ENCODE measurements at regions not wholly inside any gene's neighbourhood (a gene's known extent, or its start where the extent isn't known, plus 50 kb on each side); places are given as distances from the start of the nearest gene placed in this dataset.

DNA sequence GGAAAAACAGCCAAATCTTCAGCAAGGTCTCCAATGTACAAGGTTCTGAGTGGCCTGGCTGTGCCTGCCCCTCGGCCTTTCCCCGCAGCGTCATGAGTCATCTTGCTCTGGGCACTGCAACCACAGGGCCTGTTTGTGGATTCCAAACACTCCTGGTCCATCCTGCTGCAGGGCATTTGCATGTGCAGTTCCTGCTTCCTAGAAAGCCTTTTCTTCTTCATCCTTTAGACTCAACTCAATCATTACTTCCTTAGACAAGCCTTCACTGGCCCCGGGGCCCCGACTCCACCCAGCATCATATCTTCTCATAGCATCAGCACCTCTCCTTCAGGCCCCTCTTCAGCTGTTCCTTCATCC lies 101.8 kb upstream of the EGLN3 start (continued):
- no peak for TF ChIP-seq ZNF644 (tag; IDR thresholded peaks at IDR 0.05; ENCODE audit: low read depth)
- TF ChIP-seq, protein P1, sequence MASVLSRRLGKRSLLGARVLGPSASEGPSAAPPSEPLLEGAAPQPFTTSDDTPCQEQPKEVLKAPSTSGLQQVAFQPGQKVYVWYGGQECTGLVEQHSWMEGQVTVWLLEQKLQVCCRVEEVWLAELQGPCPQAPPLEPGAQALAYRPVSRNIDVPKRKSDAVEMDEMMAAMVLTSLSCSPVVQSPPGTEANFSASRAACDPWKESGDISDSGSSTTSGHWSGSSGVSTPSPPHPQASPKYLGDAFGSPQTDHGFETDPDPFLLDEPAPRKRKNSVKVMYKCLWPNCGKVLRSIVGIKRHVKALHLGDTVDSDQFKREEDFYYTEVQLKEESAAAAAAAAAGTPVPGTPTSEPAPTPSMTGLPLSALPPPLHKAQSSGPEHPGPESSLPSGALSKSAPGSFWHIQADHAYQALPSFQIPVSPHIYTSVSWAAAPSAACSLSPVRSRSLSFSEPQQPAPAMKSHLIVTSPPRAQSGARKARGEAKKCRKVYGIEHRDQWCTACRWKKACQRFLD (CRISPR knock-in tag; IDR thresholded peaks at IDR 0.05) = no peak
- no peak for TF ChIP-seq ZFP36 (IDR thresholded peaks at IDR 0.05; ENCODE audit: low read depth, low read length, partially characterized antibody)
- TF ChIP-seq HDAC3 (IDR thresholded peaks at IDR 0.05; ENCODE audit: borderline replicate concordance, partially characterized antibody) = no peak
- TF ChIP-seq ATF3 (IDR thresholded peaks at IDR 0.05) = peak; percentile 73
- no peak for TF ChIP-seq ATF3 (CRISPR knock-in tag; conservative IDR thresholded peaks at IDR 0.05)
- TF ChIP-seq RBM22 (IDR thresholded peaks at IDR 0.05; ENCODE audit: low read depth, low read length, poor library complexity, severe bottlenecking) = no peak
- TF ChIP-seq CHD1 (IDR thresholded peaks at IDR 0.05; ENCODE audit: low read length) = no peak
- no peak for TF ChIP-seq STAT6 (CRISPR knock-in tag; IDR thresholded peaks at IDR 0.05)
- TF ChIP-seq, protein P2, sequence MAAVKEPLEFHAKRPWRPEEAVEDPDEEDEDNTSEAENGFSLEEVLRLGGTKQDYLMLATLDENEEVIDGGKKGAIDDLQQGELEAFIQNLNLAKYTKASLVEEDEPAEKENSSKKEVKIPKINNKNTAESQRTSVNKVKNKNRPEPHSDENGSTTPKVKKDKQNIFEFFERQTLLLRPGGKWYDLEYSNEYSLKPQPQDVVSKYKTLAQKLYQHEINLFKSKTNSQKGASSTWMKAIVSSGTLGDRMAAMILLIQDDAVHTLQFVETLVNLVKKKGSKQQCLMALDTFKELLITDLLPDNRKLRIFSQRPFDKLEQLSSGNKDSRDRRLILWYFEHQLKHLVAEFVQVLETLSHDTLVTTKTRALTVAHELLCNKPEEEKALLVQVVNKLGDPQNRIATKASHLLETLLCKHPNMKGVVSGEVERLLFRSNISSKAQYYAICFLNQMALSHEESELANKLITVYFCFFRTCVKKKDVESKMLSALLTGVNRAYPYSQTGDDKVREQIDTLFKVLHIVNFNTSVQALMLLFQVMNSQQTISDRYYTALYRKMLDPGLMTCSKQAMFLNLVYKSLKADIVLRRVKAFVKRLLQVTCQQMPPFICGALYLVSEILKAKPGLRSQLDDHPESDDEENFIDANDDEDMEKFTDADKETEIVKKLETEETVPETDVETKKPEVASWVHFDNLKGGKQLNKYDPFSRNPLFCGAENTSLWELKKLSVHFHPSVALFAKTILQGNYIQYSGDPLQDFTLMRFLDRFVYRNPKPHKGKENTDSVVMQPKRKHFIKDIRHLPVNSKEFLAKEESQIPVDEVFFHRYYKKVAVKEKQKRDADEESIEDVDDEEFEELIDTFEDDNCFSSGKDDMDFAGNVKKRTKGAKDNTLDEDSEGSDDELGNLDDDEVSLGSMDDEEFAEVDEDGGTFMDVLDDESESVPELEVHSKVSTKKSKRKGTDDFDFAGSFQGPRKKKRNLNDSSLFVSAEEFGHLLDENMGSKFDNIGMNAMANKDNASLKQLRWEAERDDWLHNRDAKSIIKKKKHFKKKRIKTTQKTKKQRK (IDR thresholded peaks at IDR 0.05; ENCODE audit: borderline replicate concordance, low read depth, low read length) = no peak
- no peak for TF ChIP-seq NFE2 (IDR thresholded peaks at IDR 0.05; ENCODE audit: low read depth)
- no peak for TF ChIP-seq YBX1 (IDR thresholded peaks at IDR 0.05)
- TF ChIP-seq MAFK (IDR thresholded peaks at IDR 0.05; ENCODE audit: low read length) = no peak
- TF ChIP-seq ZKSCAN8 (CRISPR knock-in tag; IDR thresholded peaks at IDR 0.05) = no peak
- TF ChIP-seq MXI1 (IDR thresholded peaks at IDR 0.05; ENCODE audit: low read depth, low read length) = no peak
- no peak for TF ChIP-seq ZNF174 (CRISPR knock-in tag; IDR thresholded peaks at IDR 0.05)
- peak; percentile 76 for TF ChIP-seq JUND (IDR thresholded peaks at IDR 0.05; ENCODE audit: borderline replicate concordance, low read depth, low read length)
- TF ChIP-seq JUND (tag; IDR thresholded peaks at IDR 0.05; ENCODE audit: borderline replicate concordance, low read depth, low read length) = peak; percentile 63; the same call in 1 of the 3 replicates
- TF ChIP-seq MTA1 (IDR thresholded peaks at IDR 0.05; ENCODE audit: borderline replicate concordance) = no peak
- TF ChIP-seq ZNF778 (CRISPR knock-in tag; IDR thresholded peaks at IDR 0.05) = no peak
- no peak for TF ChIP-seq ETS2 (tag; IDR thresholded peaks at IDR 0.05; ENCODE audit: borderline replicate concordance, poor library complexity, severe bottlenecking)
- TF ChIP-seq TFAM (CRISPR knock-in tag; conservative IDR thresholded peaks at IDR 0.05) = no peak
- TF ChIP-seq TSC22D4 (tag; IDR thresholded peaks at IDR 0.05) = no peak

All from K562 (cell line).